ENCODE measurements at regions not wholly inside any gene's neighbourhood (a gene's known extent, or its start where the extent isn't known, plus 50 kb on each side); places are given as distances from the start of the nearest gene placed in this dataset.

GRCh38 chr2:5368263-5368662 lies 323.9 kb upstream of the SOX11 start:
- Histone ChIP-seq H3K27ac (ENCODE audit: poor library complexity, severe bottlenecking) (no peak overlapping the region), H3K27me3 (ENCODE audit: insufficient read depth, poor library complexity, severe bottlenecking) (no peaks in the 10 kb centered on the region), H3K9me3 (ENCODE audit: severe bottlenecking) (no peaks in the 10 kb centered on the region), H3K4me1 (ENCODE audit: insufficient read depth, poor library complexity, severe bottlenecking) (no peaks in the 10 kb centered on the region), H3K4me3 (ENCODE audit: severe bottlenecking) (no peak overlapping the region), H3K36me3 (ENCODE audit: low read depth) (no peaks in the 10 kb centered on the region)
- TF ChIP-seq, protein P1, sequence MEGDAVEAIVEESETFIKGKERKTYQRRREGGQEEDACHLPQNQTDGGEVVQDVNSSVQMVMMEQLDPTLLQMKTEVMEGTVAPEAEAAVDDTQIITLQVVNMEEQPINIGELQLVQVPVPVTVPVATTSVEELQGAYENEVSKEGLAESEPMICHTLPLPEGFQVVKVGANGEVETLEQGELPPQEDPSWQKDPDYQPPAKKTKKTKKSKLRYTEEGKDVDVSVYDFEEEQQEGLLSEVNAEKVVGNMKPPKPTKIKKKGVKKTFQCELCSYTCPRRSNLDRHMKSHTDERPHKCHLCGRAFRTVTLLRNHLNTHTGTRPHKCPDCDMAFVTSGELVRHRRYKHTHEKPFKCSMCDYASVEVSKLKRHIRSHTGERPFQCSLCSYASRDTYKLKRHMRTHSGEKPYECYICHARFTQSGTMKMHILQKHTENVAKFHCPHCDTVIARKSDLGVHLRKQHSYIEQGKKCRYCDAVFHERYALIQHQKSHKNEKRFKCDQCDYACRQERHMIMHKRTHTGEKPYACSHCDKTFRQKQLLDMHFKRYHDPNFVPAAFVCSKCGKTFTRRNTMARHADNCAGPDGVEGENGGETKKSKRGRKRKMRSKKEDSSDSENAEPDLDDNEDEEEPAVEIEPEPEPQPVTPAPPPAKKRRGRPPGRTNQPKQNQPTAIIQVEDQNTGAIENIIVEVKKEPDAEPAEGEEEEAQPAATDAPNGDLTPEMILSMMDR (IDR thresholded peaks at IDR 0.05; ENCODE audit: poor library complexity, severe bottlenecking) = no peak
- no peak for DNase-seq (ENCODE audit: low spot score)
- no peak for ATAC-seq (ENCODE audit: low read depth)

DNA sequence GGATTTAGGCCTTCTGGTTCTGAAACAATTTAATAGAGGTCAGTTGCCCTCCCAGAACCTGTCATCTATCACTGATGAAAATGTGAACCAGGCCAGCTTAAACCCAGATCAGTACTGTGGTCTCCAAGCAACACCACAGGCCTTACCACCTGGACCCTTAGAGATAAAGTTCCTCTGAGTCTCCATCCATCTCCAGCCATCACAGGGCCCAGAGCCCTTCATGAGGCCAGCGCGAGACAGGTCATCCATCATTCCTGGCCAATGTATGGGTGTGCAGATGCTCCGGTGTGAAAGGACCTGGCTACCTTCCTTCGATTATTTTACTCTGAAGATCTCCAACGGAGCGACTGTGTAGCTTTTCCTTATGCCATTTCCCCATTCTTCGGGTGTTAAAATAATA lies 322.7 kb upstream of the SOX11 start:
- ATAC-seq (ENCODE audit: low read depth) (no peak), DNase-seq (ENCODE audit: low spot score) (no peak)
- Histone ChIP-seq H3K36me3 (ENCODE audit: low read depth) (no peaks in the 10 kb centered on the region), H3K27ac (ENCODE audit: poor library complexity, severe bottlenecking) (no peak overlapping the region), H3K4me1 (ENCODE audit: insufficient read depth, poor library complexity, severe bottlenecking) (no peaks in the 10 kb centered on the region), H3K9me3 (ENCODE audit: severe bottlenecking) (no peaks in the 10 kb centered on the region), H3K4me3 (ENCODE audit: severe bottlenecking) (no peak overlapping the region), H3K27me3 (ENCODE audit: insufficient read depth, poor library complexity, severe bottlenecking) (no peaks in the 10 kb centered on the region)
- TF ChIP-seq, protein P1 (IDR thresholded peaks at IDR 0.05; ENCODE audit: poor library complexity, severe bottlenecking) = no peak

DNA sequence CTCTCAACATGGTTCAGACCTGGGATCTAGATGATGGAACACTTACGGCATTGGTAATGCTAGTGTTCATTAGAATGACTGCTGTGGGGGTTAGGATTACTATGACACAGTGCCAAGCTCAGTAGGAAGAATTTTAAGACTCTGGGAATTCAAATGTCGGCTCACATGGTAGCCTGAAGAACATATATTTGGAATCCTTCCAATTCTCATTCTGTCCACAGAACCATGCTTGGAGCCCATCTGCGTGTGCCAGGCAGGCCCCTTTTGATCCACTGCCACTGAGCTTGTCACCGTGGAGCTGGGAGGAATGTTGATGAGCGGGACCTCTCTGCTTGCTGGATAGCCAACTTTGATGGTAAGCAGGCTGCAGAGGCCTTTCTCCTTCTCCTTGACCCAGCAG lies 322.0 kb upstream of the SOX11 start:
- ATAC-seq (ENCODE audit: low read depth) (no peak), DNase-seq (ENCODE audit: low spot score) (no peak)
- Histone ChIP-seq H3K4me1 (ENCODE audit: insufficient read depth, poor library complexity, severe bottlenecking) (no peaks in the 10 kb centered on the region), H3K27ac (ENCODE audit: poor library complexity, severe bottlenecking) (no peak overlapping the region), H3K9me3 (ENCODE audit: severe bottlenecking) (no peaks in the 10 kb centered on the region), H3K27me3 (ENCODE audit: insufficient read depth, poor library complexity, severe bottlenecking) (no peaks in the 10 kb centered on the region), H3K36me3 (ENCODE audit: low read depth) (no peaks in the 10 kb centered on the region), H3K4me3 (ENCODE audit: severe bottlenecking) (no peak overlapping the region)
- TF ChIP-seq, protein P1 (IDR thresholded peaks at IDR 0.05; ENCODE audit: poor library complexity, severe bottlenecking) = no peak

DNA sequence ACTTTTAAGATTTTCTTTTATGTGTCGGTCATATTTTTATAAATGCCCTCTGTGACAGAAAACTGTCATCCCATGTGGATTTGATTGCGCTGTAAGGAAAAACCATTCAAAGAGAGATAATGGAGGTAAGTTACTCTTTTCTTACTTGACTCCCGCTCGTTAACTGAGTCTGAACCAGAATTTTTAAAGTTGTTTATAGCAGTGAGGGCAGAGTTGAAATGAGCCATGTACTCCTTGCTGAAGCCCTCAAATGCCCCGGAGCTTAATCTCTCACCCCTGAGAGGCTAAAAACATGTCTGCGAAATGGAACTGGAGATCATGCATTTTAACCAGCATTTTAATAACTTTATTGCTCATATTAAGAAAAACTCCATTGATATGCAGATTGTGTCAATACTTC lies 320.0 kb upstream of the SOX11 start:
- Histone ChIP-seq H3K27ac (ENCODE audit: poor library complexity, severe bottlenecking) (no peak overlapping the region), H3K27me3 (ENCODE audit: insufficient read depth, poor library complexity, severe bottlenecking) (no peaks in the 10 kb centered on the region), H3K9me3 (ENCODE audit: severe bottlenecking) (no peaks in the 10 kb centered on the region), H3K36me3 (ENCODE audit: low read depth) (no peaks in the 10 kb centered on the region), H3K4me3 (ENCODE audit: severe bottlenecking) (no peak overlapping the region), H3K4me1 (ENCODE audit: insufficient read depth, poor library complexity, severe bottlenecking) (no peaks in the 10 kb centered on the region)
- DNase-seq (ENCODE audit: low spot score) = no peak
- no peak for ATAC-seq (ENCODE audit: low read depth)
- TF ChIP-seq, protein P1 (IDR thresholded peaks at IDR 0.05; ENCODE audit: poor library complexity, severe bottlenecking) = no peak

DNA sequence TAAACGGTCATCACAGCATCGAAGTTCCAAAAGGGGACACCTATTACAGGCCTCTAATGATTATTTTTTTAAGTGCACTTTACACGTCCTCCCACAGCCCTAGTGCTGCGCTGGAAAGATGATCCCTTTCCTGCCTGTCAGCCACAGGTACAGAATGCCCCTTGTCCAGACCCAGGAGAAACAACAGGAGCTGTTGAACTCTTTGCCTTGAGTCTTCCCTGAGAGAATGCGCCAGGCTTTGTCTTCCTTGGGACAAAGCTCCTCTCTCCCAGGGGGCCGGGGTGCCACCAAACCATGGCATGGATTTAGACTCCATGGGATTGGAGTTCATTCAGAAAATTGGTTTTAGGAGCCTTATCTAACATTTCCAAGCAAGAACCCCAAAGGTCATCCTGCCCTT lies 319.0 kb upstream of the SOX11 start:
- DNase-seq (ENCODE audit: low spot score) (no peak), ATAC-seq (ENCODE audit: low read depth) (no peak)
- H3K4me3 ChIP-seq (ENCODE audit: severe bottlenecking) = no peak overlapping the region
- no peaks in the 10 kb centered on the region for H3K9me3 ChIP-seq (ENCODE audit: severe bottlenecking)
- no peaks in the 10 kb centered on the region for H3K27me3 ChIP-seq (ENCODE audit: insufficient read depth, poor library complexity, severe bottlenecking)
- H3K27ac ChIP-seq (ENCODE audit: poor library complexity, severe bottlenecking) = no peak overlapping the region
- H3K36me3 ChIP-seq (ENCODE audit: low read depth) = no peaks in the 10 kb centered on the region
- no peaks in the 10 kb centered on the region for H3K4me1 ChIP-seq (ENCODE audit: insufficient read depth, poor library complexity, severe bottlenecking)
- TF ChIP-seq, protein P1 (IDR thresholded peaks at IDR 0.05; ENCODE audit: poor library complexity, severe bottlenecking) = no peak
